ENCODE measurements at regions not wholly inside any gene's neighbourhood (a gene's known extent, or its start where the extent isn't known, plus 50 kb on each side); places are given as distances from the start of the nearest gene placed in this dataset.

GRCh38 chr3:68090571-68090970, 436.2 kb upstream of the SUCLG2 start:
- H3K4me3 ChIP-seq (ENCODE audit: low read depth, low read length, poor library complexity, severe bottlenecking) = no peak overlapping the region
- no peaks in the 10 kb centered on the region for H3K79me2 ChIP-seq (ENCODE audit: insufficient read depth, low read depth, low read length)
- no peaks in the 10 kb centered on the region for H3K9me2 ChIP-seq (ENCODE audit: insufficient read depth, low read length)
- H3K4me1 ChIP-seq (ENCODE audit: insufficient read depth, low read length, poor library complexity, severe bottlenecking) = no peaks in the 10 kb centered on the region
- intact Hi-C loops (cut with micrococcal nuclease; ENCODE audit: unreplicated experiment) = no loop called here
- H2AFZ ChIP-seq (ENCODE audit: low read length) = no peak overlapping the region
- no peak for DNase-seq (ENCODE audit: low spot score)
- no peaks in the 10 kb centered on the region for H3K36me3 ChIP-seq (ENCODE audit: insufficient read depth, low read length)
- H3K9me3 ChIP-seq (ENCODE audit: low read length) = no peaks in the 10 kb centered on the region
- no peaks in the 10 kb centered on the region for H4K20me1 ChIP-seq (ENCODE audit: insufficient read depth, low read length)
- H3K27ac ChIP-seq (ENCODE audit: low read depth, low read length, poor library complexity, severe bottlenecking) = no peak overlapping the region
- TF ChIP-seq, protein P1, sequence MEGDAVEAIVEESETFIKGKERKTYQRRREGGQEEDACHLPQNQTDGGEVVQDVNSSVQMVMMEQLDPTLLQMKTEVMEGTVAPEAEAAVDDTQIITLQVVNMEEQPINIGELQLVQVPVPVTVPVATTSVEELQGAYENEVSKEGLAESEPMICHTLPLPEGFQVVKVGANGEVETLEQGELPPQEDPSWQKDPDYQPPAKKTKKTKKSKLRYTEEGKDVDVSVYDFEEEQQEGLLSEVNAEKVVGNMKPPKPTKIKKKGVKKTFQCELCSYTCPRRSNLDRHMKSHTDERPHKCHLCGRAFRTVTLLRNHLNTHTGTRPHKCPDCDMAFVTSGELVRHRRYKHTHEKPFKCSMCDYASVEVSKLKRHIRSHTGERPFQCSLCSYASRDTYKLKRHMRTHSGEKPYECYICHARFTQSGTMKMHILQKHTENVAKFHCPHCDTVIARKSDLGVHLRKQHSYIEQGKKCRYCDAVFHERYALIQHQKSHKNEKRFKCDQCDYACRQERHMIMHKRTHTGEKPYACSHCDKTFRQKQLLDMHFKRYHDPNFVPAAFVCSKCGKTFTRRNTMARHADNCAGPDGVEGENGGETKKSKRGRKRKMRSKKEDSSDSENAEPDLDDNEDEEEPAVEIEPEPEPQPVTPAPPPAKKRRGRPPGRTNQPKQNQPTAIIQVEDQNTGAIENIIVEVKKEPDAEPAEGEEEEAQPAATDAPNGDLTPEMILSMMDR (conservative IDR thresholded peaks at IDR 0.05; ENCODE audit: low read length) = no peak
- TF ChIP-seq EZH2phosphoT487 (IDR thresholded peaks at IDR 0.05; ENCODE audit: borderline replicate concordance, low read depth, low read length) = no peak
- CTCF ChIA-PET (ENCODE audit: unreplicated experiment) = no interaction called here
- no TSS peak for BruUV-seq (replicated peaks)
- no peak overlapping the region for H3K4me2 ChIP-seq (ENCODE audit: low read length)
- POLR2A ChIA-PET = no interaction called here

DNA sequence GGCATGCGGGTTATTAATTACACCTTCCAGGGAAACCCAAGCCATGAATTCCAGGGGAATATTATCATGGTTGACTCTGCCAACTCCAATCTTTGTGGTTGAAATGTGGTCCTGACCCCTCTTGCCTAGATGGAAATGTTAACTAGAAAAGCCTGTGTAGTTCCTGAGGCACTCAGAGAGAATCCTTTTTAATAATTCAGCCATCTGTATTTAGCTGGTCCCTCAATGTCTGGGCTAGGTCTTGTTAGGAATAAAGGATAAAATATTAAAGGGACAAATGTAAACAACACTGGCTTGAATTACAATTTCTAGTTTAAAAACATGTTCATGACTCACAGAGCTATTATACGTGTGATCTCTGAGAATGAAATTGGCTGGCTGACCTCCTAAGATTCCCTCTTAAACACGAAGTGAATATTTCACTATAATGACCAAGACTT, 435.2 kb upstream of the SUCLG2 start:
- no peak overlapping the region for H3K4me2 ChIP-seq (ENCODE audit: low read length)
- intact Hi-C loops (cut with micrococcal nuclease; ENCODE audit: unreplicated experiment) = no loop called here

DNA sequence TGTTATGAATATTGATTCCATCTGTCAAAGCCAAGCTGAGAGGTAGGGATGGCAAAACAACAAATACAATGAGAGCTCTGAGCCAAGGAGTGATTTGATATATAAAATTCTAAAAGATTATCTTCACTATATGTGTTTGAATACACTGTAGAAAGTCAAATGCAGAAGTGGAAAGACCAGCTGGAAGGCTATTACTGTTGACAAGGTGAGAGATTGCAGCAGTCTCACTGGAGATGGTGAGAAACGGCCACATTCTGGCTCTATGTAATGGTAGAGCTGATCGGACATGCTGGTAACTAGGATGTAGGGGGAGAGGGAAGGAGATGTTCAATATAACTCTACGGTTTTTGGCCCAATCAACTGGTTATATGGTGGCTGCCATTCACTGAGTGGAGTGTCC, 434.2 kb upstream of the SUCLG2 start:
- Histone ChIP-seq H3K79me2 (ENCODE audit: insufficient read depth, low read depth, low read length) (no peaks in the 10 kb centered on the region), H4K20me1 (ENCODE audit: insufficient read depth, low read length) (no peaks in the 10 kb centered on the region), H3K9me2 (ENCODE audit: insufficient read depth, low read length) (no peaks in the 10 kb centered on the region), H3K9me3 (ENCODE audit: low read length) (no peaks in the 10 kb centered on the region), H2AFZ (ENCODE audit: low read length) (no peak overlapping the region), H3K4me1 (ENCODE audit: insufficient read depth, low read length, poor library complexity, severe bottlenecking) (no peaks in the 10 kb centered on the region), H3K36me3 (ENCODE audit: insufficient read depth, low read length) (no peaks in the 10 kb centered on the region), H3K27ac (ENCODE audit: low read depth, low read length, poor library complexity, severe bottlenecking) (no peak overlapping the region), H3K4me2 (ENCODE audit: low read length) (no peak overlapping the region), H3K4me3 (ENCODE audit: low read depth, low read length, poor library complexity, severe bottlenecking) (no peak overlapping the region)
- no peak for TF ChIP-seq EZH2phosphoT487 (IDR thresholded peaks at IDR 0.05; ENCODE audit: borderline replicate concordance, low read depth, low read length)
- TF ChIP-seq, protein P1 (conservative IDR thresholded peaks at IDR 0.05; ENCODE audit: low read length) = no peak
- DNase-seq (ENCODE audit: low spot score) = no peak
- CTCF ChIA-PET (ENCODE audit: unreplicated experiment) = no interaction called here
- BruUV-seq (replicated peaks) = no TSS peak
- POLR2A ChIA-PET = no interaction called here
- intact Hi-C loops (cut with micrococcal nuclease; ENCODE audit: unreplicated experiment) = no loop called here

More for the DNA sequence above, 435.2 kb upstream of the SUCLG2 start:
- ChIA-PET POLR2A (no interaction called here), CTCF (ENCODE audit: unreplicated experiment) (no interaction called here)
- no peaks in the 10 kb centered on the region for H4K20me1 ChIP-seq (ENCODE audit: insufficient read depth, low read length)
- H3K4me3 ChIP-seq (ENCODE audit: low read depth, low read length, poor library complexity, severe bottlenecking) = no peak overlapping the region
- no peaks in the 10 kb centered on the region for H3K79me2 ChIP-seq (ENCODE audit: insufficient read depth, low read depth, low read length)
- H3K36me3 ChIP-seq (ENCODE audit: insufficient read depth, low read length) = no peaks in the 10 kb centered on the region
- no peak overlapping the region for H3K27ac ChIP-seq (ENCODE audit: low read depth, low read length, poor library complexity, severe bottlenecking)
- H3K4me1 ChIP-seq (ENCODE audit: insufficient read depth, low read length, poor library complexity, severe bottlenecking) = no peaks in the 10 kb centered on the region
- no peaks in the 10 kb centered on the region for H3K9me2 ChIP-seq (ENCODE audit: insufficient read depth, low read length)
- no peaks in the 10 kb centered on the region for H3K9me3 ChIP-seq (ENCODE audit: low read length)
- no peak overlapping the region for H2AFZ ChIP-seq (ENCODE audit: low read length)
- no peak for TF ChIP-seq EZH2phosphoT487 (IDR thresholded peaks at IDR 0.05; ENCODE audit: borderline replicate concordance, low read depth, low read length)
- TF ChIP-seq, protein P1 (conservative IDR thresholded peaks at IDR 0.05; ENCODE audit: low read length) = no peak
- DNase-seq (ENCODE audit: low spot score) = no peak
- no TSS peak for BruUV-seq (replicated peaks)
